ENCODE measurements at regions not wholly inside any gene's neighbourhood (a gene's known extent, or its start where the extent isn't known, plus 50 kb on each side); places are given as distances from the start of the nearest gene placed in this dataset.

- DNase-seq (ENCODE audit: low read depth in 2 of 2) = no peak
Observed at GRCh38 chr11:134801570-134801969, 389.5 kb upstream of the B3GAT1 start.

GRCh38 chr11:134800826-134801225, 388.8 kb upstream of the B3GAT1 start:
- no peak for DNase-seq (ENCODE audit: low read depth in 2 of 2)

GRCh38 chr11:134800130-134800529, 388.1 kb upstream of the B3GAT1 start:
- DNase-seq (ENCODE audit: low read depth in 2 of 2) = no peak

GRCh38 chr11:134799386-134799785, 387.3 kb upstream of the B3GAT1 start:
- no peak for DNase-seq (ENCODE audit: low read depth in 2 of 2)

GRCh38 chr11:134797411-134798089, 385.5 kb upstream of the B3GAT1 start:
- no peak for DNase-seq (ENCODE audit: low read depth in 2 of 2)

GRCh38 chr11:134795017-134795416, 383.0 kb upstream of the B3GAT1 start:
- DNase-seq (ENCODE audit: low read depth in 2 of 2) = no peak

GRCh38 chr11:134794192-134794591, 382.1 kb upstream of the B3GAT1 start:
- no peak for DNase-seq (ENCODE audit: low read depth in 2 of 2)

- no peak for DNase-seq (ENCODE audit: low read depth in 2 of 2)
Observed at GRCh38 chr11:134792677-134793076, 380.6 kb upstream of the B3GAT1 start.

- DNase-seq (ENCODE audit: low read depth in 2 of 2) = no peak
Observed at GRCh38 chr11:134792044-134792443, 380.0 kb upstream of the B3GAT1 start.

GRCh38 chr11:134791102-134791501, 379.1 kb upstream of the B3GAT1 start:
- DNase-seq (ENCODE audit: low read depth in 2 of 2) = no peak

- no peak for DNase-seq (ENCODE audit: low read depth in 2 of 2)
Observed at GRCh38 chr11:134789104-134789503, 377.1 kb upstream of the B3GAT1 start.

GRCh38 chr11:134786636-134787035, 374.6 kb upstream of the B3GAT1 start:
- no peak for DNase-seq (ENCODE audit: low read depth in 2 of 2)

- DNase-seq (ENCODE audit: low read depth in 2 of 2) = no peak
Observed at GRCh38 chr11:134785660-134786284, 373.7 kb upstream of the B3GAT1 start.

GRCh38 chr11:134785059-134785458, 373.0 kb upstream of the B3GAT1 start:
- DNase-seq (ENCODE audit: low read depth in 2 of 2) = no peak

- DNase-seq (ENCODE audit: low read depth in 2 of 2) = no peak
Observed at GRCh38 chr11:134784568-134784967, 372.5 kb upstream of the B3GAT1 start.

GRCh38 chr11:134784046-134784445, 372.0 kb upstream of the B3GAT1 start:
- no peak for DNase-seq (ENCODE audit: low read depth in 2 of 2)

- no peak for DNase-seq (ENCODE audit: low read depth in 2 of 2)
Observed at GRCh38 chr11:134783234-134783633, 371.2 kb upstream of the B3GAT1 start.

GRCh38 chr11:134781380-134781866, 369.4 kb upstream of the B3GAT1 start:
- DNase-seq (ENCODE audit: low read depth in 2 of 2) = no peak

- no peak for DNase-seq (ENCODE audit: low read depth in 2 of 2)
Observed at GRCh38 chr11:134780486-134781147, 368.6 kb upstream of the B3GAT1 start.

GRCh38 chr11:134779179-134779578, 367.1 kb upstream of the B3GAT1 start:
- no peak for DNase-seq (ENCODE audit: low read depth in 2 of 2)

GRCh38 chr11:134768463-134768862, 356.4 kb upstream of the B3GAT1 start:
- no peak for DNase-seq (ENCODE audit: low read depth in 2 of 2)

- DNase-seq (ENCODE audit: low read depth in 2 of 2) = no peak
Observed at GRCh38 chr11:134765565-134765964, 353.5 kb upstream of the B3GAT1 start.

GRCh38 chr11:134764966-134765365, 352.9 kb upstream of the B3GAT1 start:
- no peak for DNase-seq (ENCODE audit: low read depth in 2 of 2)

Measured in fibroblast of skin of left quadriceps (primary cell).